AG10803 (cell line): ENCODE measurements at regions not wholly inside any gene's neighbourhood (a gene's known extent, or its start where the extent isn't known, plus 50 kb on each side); places are given as distances from the start of the nearest gene placed in this dataset.
A peak's percentile ranks its signal among the peaks of the same experiment; 100 is the strongest.

Source experiments
- DNase-seq: peaks from one replicate; pipeline ENCODE4 v3.0.0; 2010; ENCODE audit warnings: low read depth
- H3K4me3 ChIP-seq: 2 replicates; pipeline ENCODE4 v1.5.1; 2011; ENCODE audit warnings: mild to moderate bottlenecking, low read length, control low read depth
- CTCF ChIP-seq: conservative IDR thresholded peaks from 2 replicates; pipeline ENCODE4 v1.5.1; 2011; ENCODE audit warnings: mild to moderate bottlenecking, low read length, control low read depth, inconsistent platforms

GRCh38 chr12:107317751-107318555 is 224.6 kb upstream of the CRY1 start:
- DNase-seq, result peak; percentile 85
- peak; percentile 24 for TF ChIP-seq CTCF
- H3K4me3 ChIP-seq, result peak overlapping the region; percentile 59

GRCh38 chr12:107318556-107318805 is 225.1 kb upstream of the CRY1 start:
- peak; percentile 40 for DNase-seq
- no peak for TF ChIP-seq CTCF
- H3K4me3 ChIP-seq, result peak overlapping the region; percentile 59

- peak; percentile 51 for DNase-seq
- H3K4me3 ChIP-seq, result peak overlapping the region; percentile 59
- no peak for TF ChIP-seq CTCF
Measured at GRCh38 chr12:107318806-107319532, 225.6 kb upstream of the CRY1 start.

- DNase-seq, result no peak
- TF ChIP-seq CTCF, result no peak
- peak overlapping the region; percentile 59 for H3K4me3 ChIP-seq
Measured at GRCh38 chr12:107319533-107320032, 226.2 kb upstream of the CRY1 start.

- TF ChIP-seq CTCF, result no peak
- DNase-seq, result peak; percentile 42
- peak overlapping the region; percentile 49 for H3K4me3 ChIP-seq
Measured at GRCh38 chr12:107320033-107320928, 226.9 kb upstream of the CRY1 start.

- H3K4me3 ChIP-seq, result peak overlapping the region; percentile 49
- peak; percentile 32 for DNase-seq
- no peak for TF ChIP-seq CTCF
Measured at GRCh38 chr12:107320929-107321631, 227.7 kb upstream of the CRY1 start.
